ENCODE measurements at regions not wholly inside any gene's neighbourhood (a gene's known extent, or its start where the extent isn't known, plus 50 kb on each side); places are given as distances from the start of the nearest gene placed in this dataset.

DNA sequence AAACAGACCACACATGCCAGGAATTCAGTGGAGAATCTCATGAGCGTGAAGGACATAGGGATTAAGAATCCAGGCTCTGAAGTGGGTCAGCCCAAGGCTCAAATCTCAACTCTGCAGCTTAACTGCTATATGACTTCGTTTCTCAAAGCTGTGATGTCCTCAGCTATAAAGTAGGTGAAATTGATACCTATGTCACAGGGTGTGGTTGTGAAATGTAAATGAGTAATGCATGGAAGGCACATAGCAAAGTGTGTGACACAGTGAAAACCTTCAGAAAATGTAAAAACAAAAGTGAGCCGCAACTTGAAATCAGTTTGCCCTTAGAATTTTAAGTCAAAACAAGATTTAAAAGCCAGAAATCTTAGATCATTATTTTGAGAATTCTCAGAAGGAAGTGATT, 145.7 kb upstream of the PRMT6 start:
- CTCF ChIA-PET, result no interaction called here

DNA sequence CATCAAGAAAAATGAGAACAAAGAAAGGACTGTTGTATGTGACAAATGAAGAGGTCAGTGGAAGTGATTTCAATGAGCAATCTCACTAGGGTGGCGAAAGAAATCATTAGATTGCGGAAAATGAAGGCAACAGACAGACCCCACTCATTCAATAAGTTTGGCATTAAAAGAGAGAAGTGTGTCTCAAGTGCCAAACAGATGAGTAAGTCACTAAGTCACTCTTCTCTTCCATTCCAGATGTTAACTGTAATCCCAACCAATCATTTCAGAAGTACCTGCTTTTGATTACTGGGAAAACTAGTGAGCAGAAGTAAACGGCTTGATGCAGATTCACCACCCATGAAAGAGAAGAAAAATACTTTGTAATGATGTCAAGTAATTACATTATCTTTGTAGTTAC, 144.3 kb upstream of the PRMT6 start:
- no peak for DNase-seq (ENCODE audit: low spot score)
- Histone ChIP-seq H3K4me3 (ENCODE audit: low read depth, low read length, poor library complexity, severe bottlenecking) (no peak overlapping the region), H3K27ac (ENCODE audit: low read depth, low read length, poor library complexity, severe bottlenecking) (no peak overlapping the region), H3K27me3 (replicated peaks; ENCODE audit: insufficient read depth, low read depth, low read length, poor library complexity) (no peaks in the 10 kb centered on the region), H3K36me3 (ENCODE audit: insufficient read depth, low read length, poor library complexity, severe bottlenecking) (no peaks in the 10 kb centered on the region), H3K9me3 (ENCODE audit: low read depth, low read length, poor library complexity, severe bottlenecking) (peaks cover 4% of the 10 kb centered on the region), H3K4me1 (ENCODE audit: insufficient read depth, low read length, poor library complexity, severe bottlenecking) (no peaks in the 10 kb centered on the region)
- ChIA-PET POLR2A (ENCODE audit: low non-redundant PET) (no interaction called here), CTCF (no interaction called here)
- no TSS peak for BruUV-seq (replicated peaks)
- no peak for TF ChIP-seq EZH2 (IDR thresholded peaks at IDR 0.05; ENCODE audit: borderline replicate concordance, low read depth, low read length, poor library complexity, severe bottlenecking)
- intact Hi-C loops (cut with micrococcal nuclease; ENCODE audit: unreplicated experiment), result no loop called here

More for the DNA sequence above, 145.7 kb upstream of the PRMT6 start:
- no peaks in the 10 kb centered on the region for H3K27me3 ChIP-seq (replicated peaks; ENCODE audit: insufficient read depth, low read depth, low read length, poor library complexity)
- H3K4me3 ChIP-seq (ENCODE audit: low read depth, low read length, poor library complexity, severe bottlenecking), result no peak overlapping the region
- no peaks in the 10 kb centered on the region for H3K36me3 ChIP-seq (ENCODE audit: insufficient read depth, low read length, poor library complexity, severe bottlenecking)
- TF ChIP-seq CTCF (conservative IDR thresholded peaks at IDR 0.05; ENCODE audit: low read depth, low read length) (no peak), EZH2 (IDR thresholded peaks at IDR 0.05; ENCODE audit: borderline replicate concordance, low read depth, low read length, poor library complexity, severe bottlenecking) (no peak)
- POLR2A ChIA-PET (ENCODE audit: low non-redundant PET), result no interaction called here
- no peaks in the 10 kb centered on the region for H3K4me1 ChIP-seq (ENCODE audit: insufficient read depth, low read length, poor library complexity, severe bottlenecking)
- H3K9me3 ChIP-seq (ENCODE audit: low read depth, low read length, poor library complexity, severe bottlenecking), result peaks cover 16% of the 10 kb centered on the region
- no TSS peak for BruUV-seq (replicated peaks)
- intact Hi-C loops (cut with micrococcal nuclease; ENCODE audit: unreplicated experiment), result no loop called here
- H3K27ac ChIP-seq (ENCODE audit: low read depth, low read length, poor library complexity, severe bottlenecking), result no peak overlapping the region
- DNase-seq (ENCODE audit: low spot score), result no peak

DNA sequence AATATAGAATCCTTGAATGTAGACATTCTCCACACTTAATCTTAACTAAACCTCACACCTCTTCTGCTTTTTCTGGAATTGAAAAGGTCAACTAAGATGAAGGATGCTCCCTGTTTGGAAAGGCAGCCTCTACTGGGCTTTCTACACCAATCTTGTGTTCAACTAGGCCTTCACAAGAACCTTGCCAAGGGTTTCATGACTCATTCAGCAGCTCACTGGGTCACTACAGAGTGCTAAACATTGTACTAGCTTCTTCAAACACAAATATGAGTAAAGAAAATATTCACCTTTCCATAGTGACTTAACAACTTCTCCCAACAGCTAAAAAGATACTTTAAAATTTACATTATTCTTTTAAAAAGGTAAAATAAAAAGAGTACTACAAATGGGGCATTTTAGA, 135.3 kb upstream of the PRMT6 start:
- Histone ChIP-seq H3K36me3 (ENCODE audit: insufficient read depth, low read length, poor library complexity, severe bottlenecking) (no peaks in the 10 kb centered on the region), H3K4me1 (ENCODE audit: insufficient read depth, low read length, poor library complexity, severe bottlenecking) (peaks cover 49% of the 10 kb centered on the region), H3K9me3 (ENCODE audit: low read depth, low read length, poor library complexity, severe bottlenecking) (no peaks in the 10 kb centered on the region), H3K27me3 (replicated peaks; ENCODE audit: insufficient read depth, low read depth, low read length, poor library complexity) (no peaks in the 10 kb centered on the region), H3K4me3 (ENCODE audit: low read depth, low read length, poor library complexity, severe bottlenecking) (no peak overlapping the region), H3K27ac (ENCODE audit: low read depth, low read length, poor library complexity, severe bottlenecking) (no peak overlapping the region)
- intact Hi-C loops (cut with micrococcal nuclease; ENCODE audit: unreplicated experiment), result loop anchor here (10.0 kb wide), 1 partner anchor 614 kb away; no protein-coding TSS in a partner anchor
- no peak for TF ChIP-seq EZH2 (IDR thresholded peaks at IDR 0.05; ENCODE audit: borderline replicate concordance, low read depth, low read length, poor library complexity, severe bottlenecking)
- no peak for TF ChIP-seq CTCF (conservative IDR thresholded peaks at IDR 0.05; ENCODE audit: low read depth, low read length)
- ChIA-PET POLR2A (ENCODE audit: low non-redundant PET) (no interaction called here), CTCF (no interaction called here)
- DNase-seq (ENCODE audit: low spot score), result peak; percentile 7
- BruUV-seq (replicated peaks), result no TSS peak

- CTCF ChIA-PET, result no interaction called here
- Histone ChIP-seq H3K9me3 (ENCODE audit: low read depth, low read length, poor library complexity, severe bottlenecking) (no peaks in the 10 kb centered on the region), H3K27me3 (replicated peaks; ENCODE audit: insufficient read depth, low read depth, low read length, poor library complexity) (no peaks in the 10 kb centered on the region), H3K4me3 (ENCODE audit: low read depth, low read length, poor library complexity, severe bottlenecking) (no peak overlapping the region), H3K36me3 (ENCODE audit: insufficient read depth, low read length, poor library complexity, severe bottlenecking) (no peaks in the 10 kb centered on the region), H3K27ac (ENCODE audit: low read depth, low read length, poor library complexity, severe bottlenecking) (peak overlapping the region; percentile 98), H3K4me1 (ENCODE audit: insufficient read depth, low read length, poor library complexity, severe bottlenecking) (peaks cover 74% of the 10 kb centered on the region)
- intact Hi-C loops (cut with micrococcal nuclease; ENCODE audit: unreplicated experiment), result loop anchor here (10.0 kb wide), 1 partner anchor 610 kb away; no protein-coding TSS in a partner anchor
- BruUV-seq (replicated peaks), result no TSS peak
- POLR2A ChIA-PET (ENCODE audit: low non-redundant PET), result no interaction called here
- peak; percentile 24 for DNase-seq (ENCODE audit: low spot score)
- TF ChIP-seq EZH2 (IDR thresholded peaks at IDR 0.05; ENCODE audit: borderline replicate concordance, low read depth, low read length, poor library complexity, severe bottlenecking), result no peak
- no peak for TF ChIP-seq CTCF (conservative IDR thresholded peaks at IDR 0.05; ENCODE audit: low read depth, low read length)
Measured at GRCh38 chr1:106924360-106924759, 132.1 kb upstream of the PRMT6 start.

All from A673 (cell line).